ENCODE measurements at regions not wholly inside any gene's neighbourhood (a gene's known extent, or its start where the extent isn't known, plus 50 kb on each side); places are given as distances from the start of the nearest gene placed in this dataset.

- DNase-seq (ENCODE audit: low spot score): no peak
These were observed 157.8 kb downstream of the NXNL2 start for GRCh38 chr9:88692827-88693226.

- DNase-seq (ENCODE audit: low spot score): no peak
These were observed 159.6 kb downstream of the NXNL2 start for GRCh38 chr9:88694625-88695024.

GRCh38 chr9:88696501-88696900 is 161.5 kb downstream of the NXNL2 start:
- DNase-seq (ENCODE audit: low spot score): no peak

GRCh38 chr9:88697764-88698432 is 162.9 kb downstream of the NXNL2 start:
- DNase-seq (ENCODE audit: low spot score): no peak

- DNase-seq (ENCODE audit: low spot score): no peak
These were observed 168.0 kb downstream of the NXNL2 start for GRCh38 chr9:88702985-88703384.

GRCh38 chr9:88706193-88707113 is 171.5 kb downstream of the NXNL2 start:
- DNase-seq (ENCODE audit: low spot score): no peak

- no peak for DNase-seq (ENCODE audit: low spot score)
These were observed 175.5 kb downstream of the NXNL2 start for GRCh38 chr9:88710449-88710848.

- DNase-seq (ENCODE audit: low spot score): no peak
These were observed 176.7 kb downstream of the NXNL2 start for GRCh38 chr9:88711719-88712118.

GRCh38 chr9:88712484-88712883 is 177.5 kb downstream of the NXNL2 start:
- DNase-seq (ENCODE audit: low spot score): no peak

GRCh38 chr9:88713010-88713409 is 178.0 kb downstream of the NXNL2 start:
- no peak for DNase-seq (ENCODE audit: low spot score)

- no peak for DNase-seq (ENCODE audit: low spot score)
These were observed 181.8 kb downstream of the NXNL2 start for GRCh38 chr9:88716596-88717290.

GRCh38 chr9:88721025-88721424 is 186.0 kb downstream of the NXNL2 start:
- no peak for DNase-seq (ENCODE audit: low spot score)

- DNase-seq (ENCODE audit: low spot score): no peak
These were observed 186.7 kb downstream of the NXNL2 start for GRCh38 chr9:88721495-88722279.

- DNase-seq (ENCODE audit: low spot score): no peak
These were observed 187.8 kb downstream of the NXNL2 start for GRCh38 chr9:88722753-88723152.

GRCh38 chr9:88723751-88724150 is 188.8 kb downstream of the NXNL2 start:
- DNase-seq (ENCODE audit: low spot score): no peak

- DNase-seq (ENCODE audit: low spot score): no peak
These were observed 189.4 kb downstream of the NXNL2 start for GRCh38 chr9:88724331-88724730.

GRCh38 chr9:88725300-88726019 is 190.5 kb downstream of the NXNL2 start:
- DNase-seq (ENCODE audit: low spot score): no peak

GRCh38 chr9:88726803-88727202 is 191.8 kb downstream of the NXNL2 start:
- no peak for DNase-seq (ENCODE audit: low spot score)

- DNase-seq (ENCODE audit: low spot score): no peak
These were observed 195.8 kb downstream of the NXNL2 start for GRCh38 chr9:88730780-88731179.

GRCh38 chr9:88732128-88732527 is 197.2 kb downstream of the NXNL2 start:
- DNase-seq (ENCODE audit: low spot score): no peak
